ENCODE measurements at regions not wholly inside any gene's neighbourhood (a gene's known extent, or its start where the extent isn't known, plus 50 kb on each side); places are given as distances from the start of the nearest gene placed in this dataset.

DNA sequence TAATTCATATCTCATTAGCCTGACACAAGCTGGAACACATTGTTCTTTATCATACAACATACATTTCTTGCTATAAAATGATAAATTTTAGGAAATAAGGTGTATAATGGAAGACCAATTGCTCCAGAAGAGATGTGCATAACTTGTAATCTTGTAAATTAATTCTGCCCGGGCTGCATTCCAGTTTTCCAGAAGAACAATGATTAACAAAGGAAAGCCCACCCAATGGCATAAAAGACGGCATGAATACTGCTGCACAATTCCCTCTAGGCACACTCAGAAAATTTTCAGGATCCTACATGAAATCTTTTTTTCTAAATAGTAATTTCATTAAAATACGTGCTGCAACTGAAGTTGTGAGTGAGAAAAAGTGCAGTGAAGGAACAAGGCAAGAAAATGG is 137.4 kb upstream of the KRR1 start:
- no peak for DNase-seq (ENCODE audit: low spot score)
- in situ Hi-C loops (cut with HindIII; ENCODE audit: extremely low pct_ligation_motif_present, low pct_unique_long_range_greater_than_20kb) (no loop called here), intact Hi-C loops (cut with micrococcal nuclease; ENCODE audit: unreplicated experiment) (no loop called here)
- no peaks in the 10 kb centered on the region for H3K79me2 ChIP-seq (ENCODE audit: insufficient read depth, low read length)
- no peak overlapping the region for H3K4me2 ChIP-seq (ENCODE audit: low read depth, low read length)
- H2AFZ ChIP-seq (ENCODE audit: low read length), result no peak overlapping the region
- H3K36me3 ChIP-seq (replicated peaks in 1 of 2; ENCODE audit: control insufficient read depth in 1 of 2, insufficient read depth in 2 of 2, low read length in 2 of 2), result no peaks in the 10 kb centered on the region
- FAIRE-seq, result no peak
- no peak overlapping the region for H3K4me3 ChIP-seq (replicated peaks in 1 of 3; ENCODE audit: insufficient read depth in 1 of 3, low read depth in 2 of 3, low read length in 3 of 3)
- H3K4me1 ChIP-seq (ENCODE audit: insufficient read depth, low read length), result peaks cover 17% of the 10 kb centered on the region
- TF ChIP-seq CEBPB (IDR thresholded peaks at IDR 0.05; ENCODE audit: borderline replicate concordance, low read depth, low read length), result no peak
- TF ChIP-seq, protein P1, sequence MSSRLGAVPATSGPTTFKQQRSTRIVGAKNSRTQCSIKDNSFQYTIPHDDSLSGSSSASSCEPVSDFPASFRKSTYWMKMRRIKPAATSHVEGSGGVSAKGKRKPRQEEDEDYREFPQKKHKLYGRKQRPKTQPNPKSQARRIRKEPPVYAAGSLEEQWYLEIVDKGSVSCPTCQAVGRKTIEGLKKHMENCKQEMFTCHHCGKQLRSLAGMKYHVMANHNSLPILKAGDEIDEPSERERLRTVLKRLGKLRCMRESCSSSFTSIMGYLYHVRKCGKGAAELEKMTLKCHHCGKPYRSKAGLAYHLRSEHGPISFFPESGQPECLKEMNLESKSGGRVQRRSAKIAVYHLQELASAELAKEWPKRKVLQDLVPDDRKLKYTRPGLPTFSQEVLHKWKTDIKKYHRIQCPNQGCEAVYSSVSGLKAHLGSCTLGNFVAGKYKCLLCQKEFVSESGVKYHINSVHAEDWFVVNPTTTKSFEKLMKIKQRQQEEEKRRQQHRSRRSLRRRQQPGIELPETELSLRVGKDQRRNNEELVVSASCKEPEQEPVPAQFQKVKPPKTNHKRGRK (CRISPR knock-in tag; IDR thresholded peaks at IDR 0.05), result no peak
- 96% methylated on average over 3 of the region's 3 CpGs for WGBS (ENCODE audit: low lambda C conversion rate)
- H3K9ac ChIP-seq (ENCODE audit: insufficient read depth, low read depth, low read length), result no peak overlapping the region
- no peak for ATAC-seq
- POLR2A ChIA-PET, result no interaction called here
- no peaks in the 10 kb centered on the region for H4K20me1 ChIP-seq (ENCODE audit: insufficient read depth, low read length)
- H3K9me3 ChIP-seq (ENCODE audit: low read length), result no peaks in the 10 kb centered on the region
- CTCF ChIA-PET (ENCODE audit: low intra/inter-chr PET ratio, low total read pairs), result no interaction called here
- H3K27me3 ChIP-seq (ENCODE audit: control insufficient read depth in 1 of 2, insufficient read depth in 2 of 2, low read length in 2 of 2), result no peaks in the 10 kb centered on the region
- no peak overlapping the region for H3K27ac ChIP-seq (ENCODE audit: extremely low read length, insufficient read depth, low read length)
- BruUV-seq (replicated peaks), result no TSS peak

DNA sequence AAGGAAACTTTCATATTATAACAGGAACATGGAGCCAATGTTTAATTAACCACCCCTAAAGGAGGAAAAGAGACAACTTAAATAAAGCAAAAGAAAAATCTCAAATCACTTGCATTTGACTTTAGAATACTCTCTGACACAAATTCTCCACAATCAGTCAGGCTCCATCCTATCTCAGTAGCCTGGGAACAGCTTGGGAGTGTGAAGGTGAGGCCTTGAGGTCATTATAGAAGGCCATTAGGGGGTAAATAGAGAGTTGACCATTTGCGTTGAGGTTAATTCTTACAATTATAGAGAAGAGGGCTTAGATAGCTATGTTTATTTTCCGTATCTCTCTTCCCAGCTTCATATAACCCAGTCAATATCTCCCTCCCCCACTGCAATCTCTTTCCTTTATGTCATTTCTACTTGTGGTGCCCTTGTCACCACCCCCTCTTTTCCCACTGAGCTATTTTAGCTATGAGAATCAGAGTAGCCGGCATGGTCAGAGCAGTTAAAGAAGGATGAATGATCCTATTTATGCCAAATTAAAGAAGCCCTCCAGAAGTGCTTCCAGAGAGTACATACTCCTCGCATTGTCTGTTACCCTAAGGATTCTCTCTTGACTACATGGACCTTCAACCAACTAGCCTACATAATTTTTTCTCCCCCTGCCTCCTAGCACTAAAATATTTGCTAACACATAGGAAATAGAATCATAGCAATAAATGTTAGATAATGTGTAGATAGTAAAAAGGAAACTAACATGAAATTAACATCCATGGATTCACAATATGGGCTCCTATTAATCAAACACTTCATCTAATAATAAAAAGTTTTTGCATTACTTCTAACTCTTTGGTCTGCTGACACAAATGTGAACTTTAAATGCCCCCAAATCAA is 135.2 kb upstream of the KRR1 start:
- FAIRE-seq, result no peak
- CTCF ChIA-PET (ENCODE audit: low intra/inter-chr PET ratio, low total read pairs), result no interaction called here
- H3K4me2 ChIP-seq (ENCODE audit: low read depth, low read length), result no peak overlapping the region
- TF ChIP-seq, protein P2, sequence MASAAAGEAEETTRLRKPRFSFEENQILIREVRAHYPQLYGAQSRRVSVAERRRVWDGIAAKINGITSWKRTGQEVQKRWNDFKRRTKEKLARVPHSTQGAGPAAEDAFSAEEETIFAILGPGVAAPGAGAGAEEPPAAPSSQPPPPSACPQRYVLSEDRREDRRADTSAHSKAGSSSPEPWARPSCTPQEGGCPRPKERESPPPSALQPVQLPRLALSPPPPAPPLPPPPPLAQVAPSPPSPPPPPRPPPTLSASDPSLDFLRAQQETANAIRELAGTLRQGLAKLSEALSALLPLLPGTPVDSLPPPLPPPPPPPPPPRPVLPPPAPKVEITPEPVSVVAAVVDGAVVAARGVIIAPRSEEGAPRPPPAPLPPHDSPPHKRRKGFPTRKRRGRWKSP (CRISPR knock-in tag; IDR thresholded peaks at IDR 0.05), result no peak
- TF ChIP-seq, protein P3, sequence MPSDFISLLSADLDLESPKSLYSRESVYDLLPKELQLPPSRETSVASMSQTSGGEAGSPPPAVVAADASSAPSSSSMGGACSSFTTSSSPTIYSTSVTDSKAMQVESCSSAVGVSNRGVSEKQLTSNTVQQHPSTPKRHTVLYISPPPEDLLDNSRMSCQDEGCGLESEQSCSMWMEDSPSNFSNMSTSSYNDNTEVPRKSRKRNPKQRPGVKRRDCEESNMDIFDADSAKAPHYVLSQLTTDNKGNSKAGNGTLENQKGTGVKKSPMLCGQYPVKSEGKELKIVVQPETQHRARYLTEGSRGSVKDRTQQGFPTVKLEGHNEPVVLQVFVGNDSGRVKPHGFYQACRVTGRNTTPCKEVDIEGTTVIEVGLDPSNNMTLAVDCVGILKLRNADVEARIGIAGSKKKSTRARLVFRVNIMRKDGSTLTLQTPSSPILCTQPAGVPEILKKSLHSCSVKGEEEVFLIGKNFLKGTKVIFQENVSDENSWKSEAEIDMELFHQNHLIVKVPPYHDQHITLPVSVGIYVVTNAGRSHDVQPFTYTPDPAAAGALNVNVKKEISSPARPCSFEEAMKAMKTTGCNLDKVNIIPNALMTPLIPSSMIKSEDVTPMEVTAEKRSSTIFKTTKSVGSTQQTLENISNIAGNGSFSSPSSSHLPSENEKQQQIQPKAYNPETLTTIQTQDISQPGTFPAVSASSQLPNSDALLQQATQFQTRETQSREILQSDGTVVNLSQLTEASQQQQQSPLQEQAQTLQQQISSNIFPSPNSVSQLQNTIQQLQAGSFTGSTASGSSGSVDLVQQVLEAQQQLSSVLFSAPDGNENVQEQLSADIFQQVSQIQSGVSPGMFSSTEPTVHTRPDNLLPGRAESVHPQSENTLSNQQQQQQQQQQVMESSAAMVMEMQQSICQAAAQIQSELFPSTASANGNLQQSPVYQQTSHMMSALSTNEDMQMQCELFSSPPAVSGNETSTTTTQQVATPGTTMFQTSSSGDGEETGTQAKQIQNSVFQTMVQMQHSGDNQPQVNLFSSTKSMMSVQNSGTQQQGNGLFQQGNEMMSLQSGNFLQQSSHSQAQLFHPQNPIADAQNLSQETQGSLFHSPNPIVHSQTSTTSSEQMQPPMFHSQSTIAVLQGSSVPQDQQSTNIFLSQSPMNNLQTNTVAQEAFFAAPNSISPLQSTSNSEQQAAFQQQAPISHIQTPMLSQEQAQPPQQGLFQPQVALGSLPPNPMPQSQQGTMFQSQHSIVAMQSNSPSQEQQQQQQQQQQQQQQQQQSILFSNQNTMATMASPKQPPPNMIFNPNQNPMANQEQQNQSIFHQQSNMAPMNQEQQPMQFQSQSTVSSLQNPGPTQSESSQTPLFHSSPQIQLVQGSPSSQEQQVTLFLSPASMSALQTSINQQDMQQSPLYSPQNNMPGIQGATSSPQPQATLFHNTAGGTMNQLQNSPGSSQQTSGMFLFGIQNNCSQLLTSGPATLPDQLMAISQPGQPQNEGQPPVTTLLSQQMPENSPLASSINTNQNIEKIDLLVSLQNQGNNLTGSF (CRISPR knock-in tag; IDR thresholded peaks at IDR 0.05), result no peak
- TF ChIP-seq CHCHD3 (CRISPR knock-in tag; IDR thresholded peaks at IDR 0.05), result no peak
- no peak for TF ChIP-seq HES4 (CRISPR knock-in tag; IDR thresholded peaks at IDR 0.05; ENCODE audit: borderline replicate concordance)
- TF ChIP-seq FOXM1 (CRISPR knock-in tag; IDR thresholded peaks at IDR 0.05), result no peak
- TF ChIP-seq SRSF1 (optimal IDR thresholded peaks at IDR 0.05; ENCODE audit: low read depth, low read length), result no peak

More for the DNA sequence above, 135.2 kb upstream of the KRR1 start:
- intact Hi-C loops (cut with micrococcal nuclease; ENCODE audit: unreplicated experiment) (no loop called here), in situ Hi-C loops (cut with HindIII; ENCODE audit: extremely low pct_ligation_motif_present, low pct_unique_long_range_greater_than_20kb) (no loop called here)
- no peak overlapping the region for H3K4me3 ChIP-seq (replicated peaks in 1 of 3; ENCODE audit: insufficient read depth in 1 of 3, low read depth in 2 of 3, low read length in 3 of 3)
- H3K36me3 ChIP-seq (replicated peaks in 1 of 2; ENCODE audit: control insufficient read depth in 1 of 2, insufficient read depth in 2 of 2, low read length in 2 of 2), result no peaks in the 10 kb centered on the region
- H2AFZ ChIP-seq (ENCODE audit: low read length), result no peak overlapping the region
- no peak overlapping the region for H3K9ac ChIP-seq (ENCODE audit: insufficient read depth, low read depth, low read length)
- BruUV-seq (replicated peaks), result no TSS peak
- H3K27ac ChIP-seq (ENCODE audit: extremely low read length, insufficient read depth, low read length), result no peak overlapping the region
- ATAC-seq, result no peak
- H3K27me3 ChIP-seq (ENCODE audit: control insufficient read depth in 1 of 2, insufficient read depth in 2 of 2, low read length in 2 of 2), result no peaks in the 10 kb centered on the region
- no peak for DNase-seq (ENCODE audit: low spot score)
- WGBS (ENCODE audit: low lambda C conversion rate), result 92% methylated on average over 4 of the region's 4 CpGs
- H3K4me1 ChIP-seq (ENCODE audit: insufficient read depth, low read length), result peaks cover 17% of the 10 kb centered on the region
- POLR2A ChIA-PET, result no interaction called here
- no peaks in the 10 kb centered on the region for H3K9me3 ChIP-seq (ENCODE audit: low read length)
- no peaks in the 10 kb centered on the region for H3K79me2 ChIP-seq (ENCODE audit: insufficient read depth, low read length)
- H4K20me1 ChIP-seq (ENCODE audit: insufficient read depth, low read length), result no peaks in the 10 kb centered on the region
